A673 (cell line): ENCODE measurements at regions not wholly inside any gene's neighbourhood (a gene's known extent, or its start where the extent isn't known, plus 50 kb on each side); places are given as distances from the start of the nearest gene placed in this dataset.
A peak's percentile ranks its signal among the peaks of the same experiment; 100 is the strongest.

Experiments
- BruUV-seq: library from RNA; stranded (reverse); fragments of 400-500 nt; replicated peaks from 2 replicates; lab custom pipeline; 2021; lab: Mats Ljungman, UMichigan
- CTCF ChIA-PET: fragments of 300-600 bp; sonication (Branson Sonifier 250); formaldehyde crosslinking; loops from one replicate; lab custom pipeline; 2022; ENCODE audit warnings: antibody characterized with exemption; lab: Charles Lee
- POLR2A ChIA-PET: fragments of 300-600 bp; sonication (Branson Sonifier 250); formaldehyde crosslinking; loops from one replicate; lab custom pipeline; 2022; ENCODE audit warnings: antibody characterized with exemption; ENCODE audit not compliant: low non-redundant PET; lab: Charles Lee
- DNase-seq: peaks from one replicate; pipeline ENCODE4 v3.0.0-alpha.2; 2015; ENCODE audit warnings: low spot score
- H3K27ac ChIP-seq: fragments of 200-600 bp; sonication (generic); 2 replicates; pipeline ENCODE4 v1.5.1; 2016; ENCODE audit warnings: mixed run types, low read depth, mild to moderate bottlenecking, mixed read lengths, antibody characterized with exemption, low read length; ENCODE audit not compliant: poor library complexity, severe bottlenecking
- H3K27me3 ChIP-seq: fragments of 200-600 bp; sonication (generic); replicated peaks from 2 replicates; pipeline ENCODE4 v1.6.1; 2017; ENCODE audit warnings: mixed run types, low read depth, mild to moderate bottlenecking, mixed read lengths, antibody characterized with exemption, low read length; ENCODE audit not compliant: insufficient read depth, poor library complexity
- H3K36me3 ChIP-seq: fragments of 200-600 bp; sonication (generic); 2 replicates; pipeline ENCODE4 v1.6.1; 2016; ENCODE audit warnings: mixed run types, mild to moderate bottlenecking, mixed read lengths, antibody characterized with exemption, low read length; ENCODE audit not compliant: insufficient read depth, poor library complexity, severe bottlenecking
- H3K4me1 ChIP-seq: fragments of 200-600 bp; sonication (generic); 2 replicates; pipeline ENCODE4 v1.6.1; 2017; ENCODE audit warnings: mixed run types, mild to moderate bottlenecking, mixed read lengths, antibody characterized with exemption, low read length; ENCODE audit not compliant: insufficient read depth, poor library complexity, severe bottlenecking
- H3K4me3 ChIP-seq: fragments of 200-600 bp; sonication (generic); 2 replicates; pipeline ENCODE4 v1.5.1; 2016; ENCODE audit warnings: low read depth, mixed run types, mild to moderate bottlenecking, mixed read lengths, low read length; ENCODE audit not compliant: poor library complexity, severe bottlenecking
- H3K9me3 ChIP-seq: fragments of 200-600 bp; sonication (generic); 2 replicates; pipeline ENCODE4 v1.6.1; 2016; ENCODE audit warnings: mixed run types, low read depth, mild to moderate bottlenecking, mixed read lengths, antibody characterized with exemption, low read length; ENCODE audit not compliant: poor library complexity, severe bottlenecking
- EZH2 ChIP-seq: fragments of 200-600 bp; sonication (generic); IDR thresholded peaks from 2 replicates; pipeline ENCODE4 v1.6.1; 2017; ENCODE audit warnings: borderline replicate concordance, low read depth, mild to moderate bottlenecking, mixed read lengths, antibody characterized with exemption, low read length; ENCODE audit not compliant: poor library complexity, severe bottlenecking
- intact Hi-C: fragments of 100-400 bp; cut with micrococcal nuclease; formaldehyde crosslinking; loops from one replicate; pipeline ENCODE4 v1.10.0; 2022; ENCODE audit not compliant: unreplicated experiment
- TF ChIP-seq, protein P1 (sequence below): fragments of 300-800, 200-600 bp; sonication (generic); conservative IDR thresholded peaks from 2 replicates; pipeline ENCODE4 v1.5.1; 2017; ENCODE audit warnings: low read depth, mild to moderate bottlenecking, antibody characterized with exemption, low read length, moderate library complexity, mixed read lengths

DNA sequence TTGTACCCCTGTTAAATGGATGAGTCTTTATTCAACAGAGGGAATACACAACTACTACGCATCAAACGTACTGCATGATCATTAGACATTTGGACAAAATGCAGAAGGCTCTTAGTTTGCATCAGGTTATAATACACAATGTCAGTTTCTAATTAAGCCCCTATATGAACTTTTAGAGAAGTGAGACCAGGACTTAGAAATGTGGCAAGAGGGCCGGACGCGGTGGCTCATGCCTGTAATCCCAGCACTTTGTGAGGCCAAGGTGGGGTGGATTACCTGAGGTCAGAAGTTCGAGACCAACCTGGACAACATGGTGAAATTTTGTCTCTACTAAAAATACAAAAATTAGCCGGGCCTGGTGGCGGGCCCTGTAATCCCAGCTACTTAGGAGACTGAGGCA lies 76.3 kb upstream of the MGMT start:
- no peaks in the 10 kb centered on the region for H3K9me3 ChIP-seq
- ChIA-PET CTCF (no interaction called here), POLR2A (no interaction called here)
- H3K4me1 ChIP-seq = peaks cover 15% of the 10 kb centered on the region
- no peak for TF ChIP-seq EZH2
- TF ChIP-seq, protein P1, sequence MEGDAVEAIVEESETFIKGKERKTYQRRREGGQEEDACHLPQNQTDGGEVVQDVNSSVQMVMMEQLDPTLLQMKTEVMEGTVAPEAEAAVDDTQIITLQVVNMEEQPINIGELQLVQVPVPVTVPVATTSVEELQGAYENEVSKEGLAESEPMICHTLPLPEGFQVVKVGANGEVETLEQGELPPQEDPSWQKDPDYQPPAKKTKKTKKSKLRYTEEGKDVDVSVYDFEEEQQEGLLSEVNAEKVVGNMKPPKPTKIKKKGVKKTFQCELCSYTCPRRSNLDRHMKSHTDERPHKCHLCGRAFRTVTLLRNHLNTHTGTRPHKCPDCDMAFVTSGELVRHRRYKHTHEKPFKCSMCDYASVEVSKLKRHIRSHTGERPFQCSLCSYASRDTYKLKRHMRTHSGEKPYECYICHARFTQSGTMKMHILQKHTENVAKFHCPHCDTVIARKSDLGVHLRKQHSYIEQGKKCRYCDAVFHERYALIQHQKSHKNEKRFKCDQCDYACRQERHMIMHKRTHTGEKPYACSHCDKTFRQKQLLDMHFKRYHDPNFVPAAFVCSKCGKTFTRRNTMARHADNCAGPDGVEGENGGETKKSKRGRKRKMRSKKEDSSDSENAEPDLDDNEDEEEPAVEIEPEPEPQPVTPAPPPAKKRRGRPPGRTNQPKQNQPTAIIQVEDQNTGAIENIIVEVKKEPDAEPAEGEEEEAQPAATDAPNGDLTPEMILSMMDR = no peak
- no peak overlapping the region for H3K27ac ChIP-seq
- DNase-seq = no peak
- intact Hi-C loops = no loop called here
- no peaks in the 10 kb centered on the region for H3K27me3 ChIP-seq
- H3K4me3 ChIP-seq = no peak overlapping the region
- BruUV-seq = no TSS peak
- H3K36me3 ChIP-seq = no peaks in the 10 kb centered on the region

DNA sequence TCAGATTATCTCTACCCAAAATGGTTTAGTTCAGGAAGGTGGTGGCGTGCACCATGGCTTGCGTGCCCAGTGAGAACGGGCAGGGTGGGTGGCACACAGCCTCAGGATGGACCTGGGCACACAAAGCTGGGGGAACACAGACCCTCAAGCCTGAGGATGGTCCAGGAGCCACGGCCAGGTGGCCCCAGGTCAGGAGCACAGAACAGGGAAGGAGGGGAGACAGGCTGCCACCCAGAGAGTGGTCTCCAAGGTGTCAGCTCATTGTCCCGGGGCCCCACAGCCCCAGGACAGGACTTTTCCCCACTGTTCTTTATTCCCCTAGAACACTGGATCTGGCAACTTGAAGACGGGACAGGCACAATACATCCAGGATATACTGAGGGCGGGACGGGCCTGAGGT lies 75.6 kb upstream of the MGMT start:
- Histone ChIP-seq H3K27me3 (no peaks in the 10 kb centered on the region), H3K27ac (no peak overlapping the region), H3K4me1 (peaks cover 15% of the 10 kb centered on the region), H3K9me3 (no peaks in the 10 kb centered on the region), H3K36me3 (no peaks in the 10 kb centered on the region), H3K4me3 (no peak overlapping the region)
- DNase-seq = no peak
- CTCF ChIA-PET = no interaction called here
- TF ChIP-seq EZH2 = no peak
- no TSS peak for BruUV-seq
- intact Hi-C loops = no loop called here
- POLR2A ChIA-PET = no interaction called here

DNA sequence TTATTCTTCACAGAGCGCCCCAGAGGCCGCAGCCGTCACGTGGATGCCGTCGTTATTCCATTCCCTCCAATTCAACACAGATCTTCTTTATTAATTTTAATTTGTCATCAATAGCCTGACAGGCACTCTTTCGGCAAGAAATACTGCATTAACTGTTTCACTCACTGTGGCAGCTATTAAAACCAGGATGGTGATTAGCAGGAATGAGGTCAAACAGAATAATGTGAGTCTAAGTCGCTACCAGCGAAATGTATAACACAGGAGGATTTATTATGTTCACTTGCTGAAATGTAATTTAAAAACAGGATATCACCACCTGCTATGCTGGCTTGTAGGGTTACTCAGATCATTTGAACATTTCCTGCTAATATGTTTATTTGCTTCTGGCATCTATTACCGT lies 74.2 kb upstream of the MGMT start:
- no TSS peak for BruUV-seq

DNA sequence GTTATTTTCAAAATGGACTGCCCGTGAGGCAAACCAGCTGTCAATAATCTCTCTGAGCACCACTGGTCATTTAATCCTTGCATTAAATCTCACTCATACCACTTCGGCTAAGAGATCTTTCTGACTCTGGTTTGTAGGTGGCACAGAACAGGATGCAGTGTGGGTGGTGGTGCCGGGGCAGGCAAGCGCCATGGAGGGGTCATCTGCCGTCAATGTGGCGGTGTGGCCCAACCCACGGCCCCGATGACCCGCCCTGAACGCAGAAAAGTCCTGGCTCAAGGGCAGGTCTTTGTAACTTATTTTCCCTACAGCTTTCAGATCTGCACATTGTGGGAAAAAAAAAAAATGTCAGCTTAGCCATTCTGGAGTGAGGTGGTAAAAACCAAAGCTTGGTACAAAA lies 73.2 kb upstream of the MGMT start:
- Histone ChIP-seq H3K27ac (no peak overlapping the region), H3K4me3 (no peak overlapping the region), H3K9me3 (no peaks in the 10 kb centered on the region), H3K36me3 (no peaks in the 10 kb centered on the region), H3K4me1 (peaks cover 15% of the 10 kb centered on the region), H3K27me3 (no peaks in the 10 kb centered on the region)
- no peak for TF ChIP-seq EZH2
- TF ChIP-seq, protein P1 = no peak
- DNase-seq = no peak
- POLR2A ChIA-PET = no interaction called here
- CTCF ChIA-PET = no interaction called here
- no TSS peak for BruUV-seq
- intact Hi-C loops = no loop called here

More for the DNA sequence above, 74.2 kb upstream of the MGMT start:
- Histone ChIP-seq H3K27me3 (no peaks in the 10 kb centered on the region), H3K27ac (no peak overlapping the region), H3K4me3 (no peak overlapping the region), H3K9me3 (no peaks in the 10 kb centered on the region), H3K4me1 (peaks cover 15% of the 10 kb centered on the region), H3K36me3 (no peaks in the 10 kb centered on the region)
- DNase-seq = peak; percentile 29
- ChIA-PET POLR2A (no interaction called here), CTCF (no interaction called here)
- intact Hi-C loops = no loop called here
- TF ChIP-seq, protein P1 = no peak
- TF ChIP-seq EZH2 = no peak
